GM18520 (cell line): ENCODE measurements at regions not wholly inside any gene's neighbourhood (a gene's known extent, or its start where the extent isn't known, plus 50 kb on each side); places are given as distances from the start of the nearest gene placed in this dataset.

Experiments used
- ATAC-seq: cut with Tn5 transposase; IDR thresholded peaks from one replicate; pipeline ENCODE4 v1.9.1; 2021; ENCODE audit not compliant: unreplicated experiment

- ATAC-seq: no peak
Observed at GRCh38 chr9:26415528-26415927, 477.1 kb downstream of the CAAP1 start.

GRCh38 chr9:26413611-26414010 lies 479.0 kb downstream of the CAAP1 start:
- no peak for ATAC-seq

GRCh38 chr9:26412446-26412845 lies 480.2 kb downstream of the CAAP1 start:
- ATAC-seq: no peak

- ATAC-seq: no peak
Observed at GRCh38 chr9:26406676-26407075, 485.9 kb downstream of the CAAP1 start.

- ATAC-seq: no peak
Observed at GRCh38 chr9:26399556-26399955, 493.0 kb downstream of the CAAP1 start.

- no peak for ATAC-seq
Observed at GRCh38 chr9:26394025-26394424, 498.6 kb downstream of the CAAP1 start.

- no peak for ATAC-seq
Observed at GRCh38 chr9:26392639-26393038, 500.0 kb downstream of the CAAP1 start.

GRCh38 chr9:26391036-26391435 lies 501.6 kb downstream of the CAAP1 start:
- ATAC-seq: no peak

- no peak for ATAC-seq
Observed at GRCh38 chr9:26375448-26375847, 517.2 kb downstream of the CAAP1 start.

GRCh38 chr9:26373616-26374015 lies 519.0 kb downstream of the CAAP1 start:
- ATAC-seq: no peak

- ATAC-seq: no peak
Observed at GRCh38 chr9:26371236-26371635, 521.4 kb downstream of the CAAP1 start.

GRCh38 chr9:26369093-26369492 lies 523.5 kb downstream of the CAAP1 start:
- no peak for ATAC-seq

- ATAC-seq: no peak
Observed at GRCh38 chr9:26368241-26368640, 524.4 kb downstream of the CAAP1 start.

- no peak for ATAC-seq
Observed at GRCh38 chr9:26361010-26361409, 531.6 kb downstream of the CAAP1 start.

- ATAC-seq: no peak
Observed at GRCh38 chr9:26358836-26359235, 533.8 kb downstream of the CAAP1 start.

- no peak for ATAC-seq
Observed at GRCh38 chr9:26357803-26358344, 534.7 kb downstream of the CAAP1 start.

GRCh38 chr9:26356491-26356890 lies 536.1 kb downstream of the CAAP1 start:
- no peak for ATAC-seq

- ATAC-seq: no peak
Observed at GRCh38 chr9:26346942-26347477, 545.6 kb downstream of the CAAP1 start.

- no peak for ATAC-seq
Observed at GRCh38 chr9:26341545-26341944, 551.1 kb downstream of the CAAP1 start.

- ATAC-seq: no peak
Observed at GRCh38 chr9:26339796-26340195, 552.8 kb downstream of the CAAP1 start.

- no peak for ATAC-seq
Observed at GRCh38 chr9:26335116-26335515, 557.5 kb downstream of the CAAP1 start.

GRCh38 chr9:26334706-26335105 lies 557.9 kb downstream of the CAAP1 start:
- no peak for ATAC-seq

GRCh38 chr9:26331223-26331622 lies 561.4 kb downstream of the CAAP1 start:
- ATAC-seq: no peak
